ENCODE measurements at regions not wholly inside any gene's neighbourhood (a gene's known extent, or its start where the extent isn't known, plus 50 kb on each side); places are given as distances from the start of the nearest gene placed in this dataset.

- ATAC-seq (ENCODE audit: low read depth) = no peak
- DNase-seq (ENCODE audit: low spot score) = no peak
- TF ChIP-seq, protein P1, sequence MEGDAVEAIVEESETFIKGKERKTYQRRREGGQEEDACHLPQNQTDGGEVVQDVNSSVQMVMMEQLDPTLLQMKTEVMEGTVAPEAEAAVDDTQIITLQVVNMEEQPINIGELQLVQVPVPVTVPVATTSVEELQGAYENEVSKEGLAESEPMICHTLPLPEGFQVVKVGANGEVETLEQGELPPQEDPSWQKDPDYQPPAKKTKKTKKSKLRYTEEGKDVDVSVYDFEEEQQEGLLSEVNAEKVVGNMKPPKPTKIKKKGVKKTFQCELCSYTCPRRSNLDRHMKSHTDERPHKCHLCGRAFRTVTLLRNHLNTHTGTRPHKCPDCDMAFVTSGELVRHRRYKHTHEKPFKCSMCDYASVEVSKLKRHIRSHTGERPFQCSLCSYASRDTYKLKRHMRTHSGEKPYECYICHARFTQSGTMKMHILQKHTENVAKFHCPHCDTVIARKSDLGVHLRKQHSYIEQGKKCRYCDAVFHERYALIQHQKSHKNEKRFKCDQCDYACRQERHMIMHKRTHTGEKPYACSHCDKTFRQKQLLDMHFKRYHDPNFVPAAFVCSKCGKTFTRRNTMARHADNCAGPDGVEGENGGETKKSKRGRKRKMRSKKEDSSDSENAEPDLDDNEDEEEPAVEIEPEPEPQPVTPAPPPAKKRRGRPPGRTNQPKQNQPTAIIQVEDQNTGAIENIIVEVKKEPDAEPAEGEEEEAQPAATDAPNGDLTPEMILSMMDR (IDR thresholded peaks at IDR 0.05; ENCODE audit: poor library complexity, severe bottlenecking) = no peak
These were observed 220.6 kb downstream of the GPAM start for GRCh38 chr10:111962951-111963350.

DNA sequence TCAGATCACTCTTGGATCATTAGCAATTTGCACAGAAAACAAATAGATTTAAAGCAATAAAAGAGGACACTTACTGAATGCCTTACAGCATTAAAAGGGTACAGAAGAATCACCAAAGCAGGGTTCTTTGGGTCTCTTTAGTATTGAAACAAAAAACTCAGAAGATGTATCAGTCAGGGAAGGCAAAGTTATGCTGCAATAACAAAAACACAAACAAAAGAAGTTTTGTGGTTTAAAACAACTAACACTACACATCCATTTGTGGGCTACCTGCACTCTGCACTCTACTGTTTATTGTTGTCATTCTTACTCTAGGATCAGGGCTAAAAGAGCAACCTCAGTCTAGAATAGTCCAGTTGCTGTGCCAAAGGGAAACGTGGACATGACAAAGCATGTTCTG, 216.4 kb downstream of the GPAM start:
- Histone ChIP-seq H3K36me3 (ENCODE audit: low read depth) (no peaks in the 10 kb centered on the region), H3K27ac (ENCODE audit: poor library complexity, severe bottlenecking) (no peak overlapping the region), H3K9me3 (ENCODE audit: severe bottlenecking) (no peaks in the 10 kb centered on the region), H3K4me3 (ENCODE audit: severe bottlenecking) (no peak overlapping the region), H3K4me1 (ENCODE audit: insufficient read depth, poor library complexity, severe bottlenecking) (no peaks in the 10 kb centered on the region), H3K27me3 (ENCODE audit: insufficient read depth, poor library complexity, severe bottlenecking) (no peaks in the 10 kb centered on the region)
- DNase-seq (ENCODE audit: low spot score) (no peak), ATAC-seq (ENCODE audit: low read depth) (no peak)
- TF ChIP-seq, protein P1 (IDR thresholded peaks at IDR 0.05; ENCODE audit: poor library complexity, severe bottlenecking) = no peak

More at GRCh38 chr10:111962951-111963350, 220.6 kb downstream of the GPAM start:
- no peaks in the 10 kb centered on the region for H3K36me3 ChIP-seq (ENCODE audit: low read depth)
- no peak overlapping the region for H3K27ac ChIP-seq (ENCODE audit: poor library complexity, severe bottlenecking)
- H3K4me3 ChIP-seq (ENCODE audit: severe bottlenecking) = no peak overlapping the region
- no peaks in the 10 kb centered on the region for H3K4me1 ChIP-seq (ENCODE audit: insufficient read depth, poor library complexity, severe bottlenecking)
- no peaks in the 10 kb centered on the region for H3K9me3 ChIP-seq (ENCODE audit: severe bottlenecking)
- H3K27me3 ChIP-seq (ENCODE audit: insufficient read depth, poor library complexity, severe bottlenecking) = no peaks in the 10 kb centered on the region

DNA sequence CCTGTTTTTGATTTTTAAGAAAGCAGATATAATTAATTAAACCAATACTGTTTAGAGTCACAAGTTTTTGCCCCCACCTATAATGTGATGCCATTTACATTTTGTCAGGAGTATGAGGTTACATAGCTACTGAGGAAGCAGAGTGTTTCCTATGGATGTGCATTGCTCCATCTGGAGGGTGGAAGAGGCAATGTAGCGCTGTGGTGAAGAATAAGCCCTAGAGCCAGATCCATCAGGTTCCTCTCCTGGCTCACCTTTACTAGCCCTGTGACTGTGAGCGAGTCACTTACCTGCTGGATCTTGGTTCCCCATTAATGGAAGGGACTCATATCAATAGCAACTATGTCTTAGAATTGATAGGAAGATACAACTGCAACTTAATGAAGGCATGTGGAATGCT, 216.0 kb downstream of the GPAM start:
- no peak overlapping the region for H3K27ac ChIP-seq (ENCODE audit: poor library complexity, severe bottlenecking)
- DNase-seq (ENCODE audit: low spot score) = no peak
- no peak for ATAC-seq (ENCODE audit: low read depth)
- H3K4me3 ChIP-seq (ENCODE audit: severe bottlenecking) = no peak overlapping the region
- H3K27me3 ChIP-seq (ENCODE audit: insufficient read depth, poor library complexity, severe bottlenecking) = no peaks in the 10 kb centered on the region
- no peaks in the 10 kb centered on the region for H3K36me3 ChIP-seq (ENCODE audit: low read depth)
- H3K4me1 ChIP-seq (ENCODE audit: insufficient read depth, poor library complexity, severe bottlenecking) = no peaks in the 10 kb centered on the region
- no peaks in the 10 kb centered on the region for H3K9me3 ChIP-seq (ENCODE audit: severe bottlenecking)
- TF ChIP-seq, protein P1 (IDR thresholded peaks at IDR 0.05; ENCODE audit: poor library complexity, severe bottlenecking) = no peak

GRCh38 chr10:111968647-111969046, 214.9 kb downstream of the GPAM start:
- TF ChIP-seq, protein P1 (IDR thresholded peaks at IDR 0.05; ENCODE audit: poor library complexity, severe bottlenecking) = no peak
- H3K27me3 ChIP-seq (ENCODE audit: insufficient read depth, poor library complexity, severe bottlenecking) = no peaks in the 10 kb centered on the region
- H3K36me3 ChIP-seq (ENCODE audit: low read depth) = no peaks in the 10 kb centered on the region
- DNase-seq (ENCODE audit: low spot score) (no peak), ATAC-seq (ENCODE audit: low read depth) (no peak)
- H3K27ac ChIP-seq (ENCODE audit: poor library complexity, severe bottlenecking) = no peak overlapping the region
- no peaks in the 10 kb centered on the region for H3K9me3 ChIP-seq (ENCODE audit: severe bottlenecking)
- H3K4me1 ChIP-seq (ENCODE audit: insufficient read depth, poor library complexity, severe bottlenecking) = no peaks in the 10 kb centered on the region
- no peak overlapping the region for H3K4me3 ChIP-seq (ENCODE audit: severe bottlenecking)

DNA sequence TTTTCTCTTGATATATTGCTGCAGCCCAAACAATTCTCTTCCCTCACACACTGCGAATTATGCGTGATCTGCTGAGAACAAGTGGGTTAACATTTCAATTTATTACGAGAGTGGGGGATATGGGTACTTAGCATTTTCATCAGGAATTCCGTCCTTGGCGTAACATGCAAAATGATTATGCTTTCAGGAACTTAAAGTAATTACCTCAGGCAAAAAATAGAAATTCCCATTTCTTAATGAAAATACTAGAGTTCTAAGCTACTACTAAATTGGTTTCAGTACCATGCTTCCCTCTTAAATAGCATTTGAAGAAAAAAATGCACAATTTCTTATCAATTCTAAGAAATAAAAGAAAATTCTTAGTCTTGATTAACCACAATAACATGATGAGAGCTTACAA, 213.5 kb downstream of the GPAM start:
- no peak overlapping the region for H3K27ac ChIP-seq (ENCODE audit: poor library complexity, severe bottlenecking)
- no peak for DNase-seq (ENCODE audit: low spot score)
- TF ChIP-seq, protein P1 (IDR thresholded peaks at IDR 0.05; ENCODE audit: poor library complexity, severe bottlenecking) = no peak
- H3K27me3 ChIP-seq (ENCODE audit: insufficient read depth, poor library complexity, severe bottlenecking) = no peaks in the 10 kb centered on the region
- ATAC-seq (ENCODE audit: low read depth) = no peak
- no peaks in the 10 kb centered on the region for H3K36me3 ChIP-seq (ENCODE audit: low read depth)
- H3K9me3 ChIP-seq (ENCODE audit: severe bottlenecking) = no peaks in the 10 kb centered on the region
- no peak overlapping the region for H3K4me3 ChIP-seq (ENCODE audit: severe bottlenecking)
- H3K4me1 ChIP-seq (ENCODE audit: insufficient read depth, poor library complexity, severe bottlenecking) = no peaks in the 10 kb centered on the region

Data from RWPE2 (cell line).